Dedifferentiated amniotic fluid mesenchymal stem cell (primary cell): ENCODE measurements at regions not wholly inside any gene's neighbourhood (a gene's known extent, or its start where the extent isn't known, plus 50 kb on each side); places are given as distances from the start of the nearest gene placed in this dataset.

Source experiments
- DNase-seq: peaks from one replicate; pipeline ENCODE4 v3.0.0-alpha.2; 2016; ENCODE audit errors: extremely low spot score

- DNase-seq = peak; percentile 73
Measured at GRCh38 chr5:158406884-158407823, 548.2 kb upstream of the CLINT1 start.

- DNase-seq = no peak
Measured at GRCh38 chr5:158398360-158399201, 539.6 kb upstream of the CLINT1 start.

GRCh38 chr5:158397278-158397677 lies 538.3 kb upstream of the CLINT1 start:
- DNase-seq = no peak

GRCh38 chr5:158394102-158394501 lies 535.2 kb upstream of the CLINT1 start:
- no peak for DNase-seq

GRCh38 chr5:158393457-158393856 lies 534.5 kb upstream of the CLINT1 start:
- no peak for DNase-seq

- DNase-seq = no peak
Measured at GRCh38 chr5:158392753-158393152, 533.8 kb upstream of the CLINT1 start.

- no peak for DNase-seq
Measured at GRCh38 chr5:158390577-158390976, 531.6 kb upstream of the CLINT1 start.

- no peak for DNase-seq
Measured at GRCh38 chr5:158389786-158390185, 530.8 kb upstream of the CLINT1 start.

GRCh38 chr5:158388021-158388420 lies 529.1 kb upstream of the CLINT1 start:
- no peak for DNase-seq

GRCh38 chr5:158387499-158387898 lies 528.6 kb upstream of the CLINT1 start:
- DNase-seq = no peak

- no peak for DNase-seq
Measured at GRCh38 chr5:158385982-158386381, 527.0 kb upstream of the CLINT1 start.

- peak; percentile 91 for DNase-seq
Measured at GRCh38 chr5:158384535-158385481, 525.9 kb upstream of the CLINT1 start.

GRCh38 chr5:158383486-158383885 lies 524.5 kb upstream of the CLINT1 start:
- no peak for DNase-seq

GRCh38 chr5:158382473-158382872 lies 523.5 kb upstream of the CLINT1 start:
- peak; percentile 93 for DNase-seq

- no peak for DNase-seq
Measured at GRCh38 chr5:158381614-158382160, 522.7 kb upstream of the CLINT1 start.

GRCh38 chr5:158380661-158381060 lies 521.7 kb upstream of the CLINT1 start:
- DNase-seq = no peak

GRCh38 chr5:158378931-158379330 lies 520.0 kb upstream of the CLINT1 start:
- DNase-seq = no peak

GRCh38 chr5:158376679-158377078 lies 517.7 kb upstream of the CLINT1 start:
- DNase-seq = no peak

- no peak for DNase-seq
Measured at GRCh38 chr5:158375531-158375930, 516.6 kb upstream of the CLINT1 start.

- DNase-seq = no peak
Measured at GRCh38 chr5:158373608-158374395, 514.9 kb upstream of the CLINT1 start.
